WTC11 (cell line): ENCODE measurements at regions not wholly inside any gene's neighbourhood (a gene's known extent, or its start where the extent isn't known, plus 50 kb on each side); places are given as distances from the start of the nearest gene placed in this dataset.

Experiments used
- ATAC-seq: fragments of 200-7000 bp; cut with Tn5 transposase; 2 replicates; pipeline ENCODE4 v1.10.0; 2021; ENCODE audit warnings: mild to moderate bottlenecking, moderate library complexity
- CTCF ChIA-PET: fragments of 300-600 bp; sonication (Branson Sonifier 250); formaldehyde crosslinking; loops from one replicate; lab custom pipeline; 2021; ENCODE audit warnings: antibody characterized with exemption; lab: Charles Lee
- POLR2A ChIA-PET: fragments of 350-600 bp; sonication (Branson Sonifier 250); formaldehyde crosslinking; loops from one replicate; lab custom pipeline; 2021; ENCODE audit warnings: antibody characterized with exemption; lab: Charles Lee
- DNase-seq: peaks from one replicate; pipeline ENCODE4 v3.0.0; 2021; ENCODE audit warnings: low spot score
- H3K27ac Mint-ChIP-seq: 2 replicates; pipeline ENCODE4 v1.8.0; 2021; ENCODE audit warnings: mixed read lengths
- H3K27me3 Mint-ChIP-seq: 2 replicates; pipeline ENCODE4 v1.8.0; 2021; ENCODE audit warnings: low read depth, mild to moderate bottlenecking, moderate library complexity, mixed read lengths
- H3K36me3 Mint-ChIP-seq: 2 replicates; pipeline ENCODE4 v1.8.0; 2021; ENCODE audit warnings: mixed read lengths
- H3K4me1 Mint-ChIP-seq: 2 replicates; pipeline ENCODE4 v1.8.0; 2022; ENCODE audit warnings: mixed read lengths
- H3K4me3 Mint-ChIP-seq: 2 replicates; pipeline ENCODE4 v1.8.0; 2021; ENCODE audit warnings: mild to moderate bottlenecking, moderate library complexity, mixed read lengths
- H3K9me3 Mint-ChIP-seq: 2 replicates; pipeline ENCODE4 v1.8.0; 2021; ENCODE audit warnings: mixed read lengths
- ATF3 ChIP-seq: sonication (generic); formaldehyde crosslinking; conservative IDR thresholded peaks from 2 replicates; pipeline ENCODE4 v1.8.1; 2022; ENCODE audit warnings: mild to moderate bottlenecking, missing genetic modification reagents
- ERG ChIP-seq: fragments of 250-450 bp; sonication (Bioruptor Pico); IDR thresholded peaks from 2 replicates; pipeline ENCODE4 v1.8.0; 2021; ENCODE audit warnings: mild to moderate bottlenecking
- ETV6 ChIP-seq: sonication (generic); formaldehyde crosslinking; IDR thresholded peaks from 2 replicates; pipeline ENCODE4 v1.8.1; 2022; ENCODE audit warnings: mild to moderate bottlenecking, missing genetic modification reagents
- FOXK1 ChIP-seq: sonication (generic); formaldehyde crosslinking; IDR thresholded peaks from 2 replicates; pipeline ENCODE4 v1.8.0; 2022; ENCODE audit warnings: mild to moderate bottlenecking, moderate library complexity, missing genetic modification reagents
- MXD4 ChIP-seq: fragments of 250-450 bp; sonication (Bioruptor Pico); IDR thresholded peaks from 2 replicates; pipeline ENCODE4 v1.8.0; 2021; ENCODE audit warnings: mild to moderate bottlenecking, moderate library complexity, borderline replicate concordance
- RELA ChIP-seq: sonication (generic); formaldehyde crosslinking; IDR thresholded peaks from 2 replicates; pipeline ENCODE4 v1.8.1; 2022; ENCODE audit warnings: missing genetic modification reagents, mild to moderate bottlenecking, borderline replicate concordance
- RORB ChIP-seq: fragments of 250-450 bp; sonication (Bioruptor Pico); IDR thresholded peaks from 2 replicates; pipeline ENCODE4 v1.9.0; 2021; ENCODE audit warnings: mild to moderate bottlenecking
- SMAD3 ChIP-seq: sonication (generic); formaldehyde crosslinking; IDR thresholded peaks from 2 replicates; pipeline ENCODE4 v1.8.0; 2022; ENCODE audit warnings: missing genetic modification reagents, mild to moderate bottlenecking, borderline replicate concordance
- SP1 ChIP-seq: sonication (generic); formaldehyde crosslinking; conservative IDR thresholded peaks from 2 replicates; pipeline ENCODE4 v1.8.1; 2022; ENCODE audit warnings: missing genetic modification reagents
- TEAD4 ChIP-seq: sonication (generic); formaldehyde crosslinking; IDR thresholded peaks from 2 replicates; pipeline ENCODE4 v1.8.0; 2022; ENCODE audit warnings: mild to moderate bottlenecking, missing genetic modification reagents
- TP53 ChIP-seq: sonication (generic); formaldehyde crosslinking; IDR thresholded peaks from 2 replicates; pipeline ENCODE4 v1.8.1; 2023; ENCODE audit warnings: mild to moderate bottlenecking, missing genetic modification reagents
- ZNF263 ChIP-seq: sonication (generic); formaldehyde crosslinking; IDR thresholded peaks from 2 replicates; pipeline ENCODE4 v1.8.1; 2022; ENCODE audit warnings: low read depth, mild to moderate bottlenecking, moderate library complexity, missing genetic modification reagents
- ZNF416 ChIP-seq: fragments of 250-450 bp; sonication (Bioruptor Pico); IDR thresholded peaks from 2 replicates; pipeline ENCODE4 v1.9.0; 2021; ENCODE audit warnings: mild to moderate bottlenecking, inconsistent platforms
- ZNF423 ChIP-seq: fragments of 250-450 bp; sonication (Bioruptor Pico); IDR thresholded peaks from 2 replicates; pipeline ENCODE4 v2.1.2; 2022; ENCODE audit warnings: mild to moderate bottlenecking, moderate library complexity
- ZNF425 ChIP-seq: fragments of 250-450 bp; sonication (Bioruptor Pico); conservative IDR thresholded peaks from 2 replicates; pipeline ENCODE4 v1.9.0; 2021; ENCODE audit warnings: mild to moderate bottlenecking
- TF ChIP-seq, protein P1 (sequence below): sonication (generic); formaldehyde crosslinking; IDR thresholded peaks from 2 replicates; pipeline ENCODE4 v1.8.1; 2023; ENCODE audit warnings: mild to moderate bottlenecking, missing genetic modification reagents, borderline replicate concordance
- TF ChIP-seq, protein P2 (sequence below): fragments of 250-450 bp; sonication (Bioruptor Pico); IDR thresholded peaks from 2 replicates; pipeline ENCODE4 v1.9.0; 2021; ENCODE audit warnings: mild to moderate bottlenecking, borderline replicate concordance

- Mint-ChIP-seq H3K9me3 (peaks cover 20% of the 10 kb centered on the region), H3K4me1 (no peaks in the 10 kb centered on the region), H3K27ac (no peak overlapping the region), H3K27me3 (no peaks in the 10 kb centered on the region), H3K36me3 (peaks cover 5% of the 10 kb centered on the region; the same call in 1 of the 2 replicates), H3K4me3 (no peak overlapping the region)
- DNase-seq: no peak
- TF ChIP-seq TP53 (CRISPR knock-in tag) (no peak), FOXK1 (no peak), ZNF263 (CRISPR knock-in tag) (no peak), RELA (CRISPR knock-in tag) (no peak), TEAD4 (CRISPR knock-in tag) (no peak), ATF3 (CRISPR knock-in tag) (no peak), ZNF423 (CRISPR knock-in tag) (no peak), ERG (no peak), RORB (CRISPR knock-in tag) (no peak), SP1 (CRISPR knock-in tag) (no peak), ETV6 (CRISPR knock-in tag) (no peak)
- TF ChIP-seq, protein P1, sequence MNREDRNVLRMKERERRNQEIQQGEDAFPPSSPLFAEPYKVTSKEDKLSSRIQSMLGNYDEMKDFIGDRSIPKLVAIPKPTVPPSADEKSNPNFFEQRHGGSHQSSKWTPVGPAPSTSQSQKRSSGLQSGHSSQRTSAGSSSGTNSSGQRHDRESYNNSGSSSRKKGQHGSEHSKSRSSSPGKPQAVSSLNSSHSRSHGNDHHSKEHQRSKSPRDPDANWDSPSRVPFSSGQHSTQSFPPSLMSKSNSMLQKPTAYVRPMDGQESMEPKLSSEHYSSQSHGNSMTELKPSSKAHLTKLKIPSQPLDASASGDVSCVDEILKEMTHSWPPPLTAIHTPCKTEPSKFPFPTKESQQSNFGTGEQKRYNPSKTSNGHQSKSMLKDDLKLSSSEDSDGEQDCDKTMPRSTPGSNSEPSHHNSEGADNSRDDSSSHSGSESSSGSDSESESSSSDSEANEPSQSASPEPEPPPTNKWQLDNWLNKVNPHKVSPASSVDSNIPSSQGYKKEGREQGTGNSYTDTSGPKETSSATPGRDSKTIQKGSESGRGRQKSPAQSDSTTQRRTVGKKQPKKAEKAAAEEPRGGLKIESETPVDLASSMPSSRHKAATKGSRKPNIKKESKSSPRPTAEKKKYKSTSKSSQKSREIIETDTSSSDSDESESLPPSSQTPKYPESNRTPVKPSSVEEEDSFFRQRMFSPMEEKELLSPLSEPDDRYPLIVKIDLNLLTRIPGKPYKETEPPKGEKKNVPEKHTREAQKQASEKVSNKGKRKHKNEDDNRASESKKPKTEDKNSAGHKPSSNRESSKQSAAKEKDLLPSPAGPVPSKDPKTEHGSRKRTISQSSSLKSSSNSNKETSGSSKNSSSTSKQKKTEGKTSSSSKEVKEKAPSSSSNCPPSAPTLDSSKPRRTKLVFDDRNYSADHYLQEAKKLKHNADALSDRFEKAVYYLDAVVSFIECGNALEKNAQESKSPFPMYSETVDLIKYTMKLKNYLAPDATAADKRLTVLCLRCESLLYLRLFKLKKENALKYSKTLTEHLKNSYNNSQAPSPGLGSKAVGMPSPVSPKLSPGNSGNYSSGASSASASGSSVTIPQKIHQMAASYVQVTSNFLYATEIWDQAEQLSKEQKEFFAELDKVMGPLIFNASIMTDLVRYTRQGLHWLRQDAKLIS (CRISPR knock-in tag): no peak
- ChIA-PET CTCF (no interaction called here), POLR2A (no interaction called here)
- ATAC-seq: no peak
Measured at GRCh38 chr4:66777097-66777496, 768.2 kb downstream of the CENPC start.

GRCh38 chr4:66769441-66769840 is 775.9 kb downstream of the CENPC start:
- peaks cover 17% of the 10 kb centered on the region for H3K36me3 Mint-ChIP-seq
- POLR2A ChIA-PET: no interaction called here
- TF ChIP-seq, protein P1 (CRISPR knock-in tag): no peak
- no peak for TF ChIP-seq MXD4 (CRISPR knock-in tag)
- TF ChIP-seq ZNF423 (CRISPR knock-in tag): no peak
- no peak for TF ChIP-seq SMAD3
- no peak for TF ChIP-seq ZNF416
- no peak for TF ChIP-seq ZNF425 (CRISPR knock-in tag)
- TF ChIP-seq ETV6 (CRISPR knock-in tag): no peak
- TF ChIP-seq, protein P2, sequence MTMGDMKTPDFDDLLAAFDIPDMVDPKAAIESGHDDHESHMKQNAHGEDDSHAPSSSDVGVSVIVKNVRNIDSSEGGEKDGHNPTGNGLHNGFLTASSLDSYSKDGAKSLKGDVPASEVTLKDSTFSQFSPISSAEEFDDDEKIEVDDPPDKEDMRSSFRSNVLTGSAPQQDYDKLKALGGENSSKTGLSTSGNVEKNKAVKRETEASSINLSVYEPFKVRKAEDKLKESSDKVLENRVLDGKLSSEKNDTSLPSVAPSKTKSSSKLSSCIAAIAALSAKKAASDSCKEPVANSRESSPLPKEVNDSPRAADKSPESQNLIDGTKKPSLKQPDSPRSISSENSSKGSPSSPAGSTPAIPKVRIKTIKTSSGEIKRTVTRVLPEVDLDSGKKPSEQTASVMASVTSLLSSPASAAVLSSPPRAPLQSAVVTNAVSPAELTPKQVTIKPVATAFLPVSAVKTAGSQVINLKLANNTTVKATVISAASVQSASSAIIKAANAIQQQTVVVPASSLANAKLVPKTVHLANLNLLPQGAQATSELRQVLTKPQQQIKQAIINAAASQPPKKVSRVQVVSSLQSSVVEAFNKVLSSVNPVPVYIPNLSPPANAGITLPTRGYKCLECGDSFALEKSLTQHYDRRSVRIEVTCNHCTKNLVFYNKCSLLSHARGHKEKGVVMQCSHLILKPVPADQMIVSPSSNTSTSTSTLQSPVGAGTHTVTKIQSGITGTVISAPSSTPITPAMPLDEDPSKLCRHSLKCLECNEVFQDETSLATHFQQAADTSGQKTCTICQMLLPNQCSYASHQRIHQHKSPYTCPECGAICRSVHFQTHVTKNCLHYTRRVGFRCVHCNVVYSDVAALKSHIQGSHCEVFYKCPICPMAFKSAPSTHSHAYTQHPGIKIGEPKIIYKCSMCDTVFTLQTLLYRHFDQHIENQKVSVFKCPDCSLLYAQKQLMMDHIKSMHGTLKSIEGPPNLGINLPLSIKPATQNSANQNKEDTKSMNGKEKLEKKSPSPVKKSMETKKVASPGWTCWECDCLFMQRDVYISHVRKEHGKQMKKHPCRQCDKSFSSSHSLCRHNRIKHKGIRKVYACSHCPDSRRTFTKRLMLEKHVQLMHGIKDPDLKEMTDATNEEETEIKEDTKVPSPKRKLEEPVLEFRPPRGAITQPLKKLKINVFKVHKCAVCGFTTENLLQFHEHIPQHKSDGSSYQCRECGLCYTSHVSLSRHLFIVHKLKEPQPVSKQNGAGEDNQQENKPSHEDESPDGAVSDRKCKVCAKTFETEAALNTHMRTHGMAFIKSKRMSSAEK (CRISPR knock-in tag): no peak

More at GRCh38 chr4:66769441-66769840, 775.9 kb downstream of the CENPC start:
- no peak overlapping the region for H3K4me3 Mint-ChIP-seq
- CTCF ChIA-PET: no interaction called here
- no peaks in the 10 kb centered on the region for H3K27me3 Mint-ChIP-seq
- peaks cover 19% of the 10 kb centered on the region for H3K4me1 Mint-ChIP-seq
- ATAC-seq (no peak), DNase-seq (no peak)
- H3K27ac Mint-ChIP-seq: no peak overlapping the region
- peaks cover 26% of the 10 kb centered on the region for H3K9me3 Mint-ChIP-seq
